Endothelial cell of hepatic sinusoid (primary cell): ENCODE measurements at regions not wholly inside any gene's neighbourhood (a gene's known extent, or its start where the extent isn't known, plus 50 kb on each side); places are given as distances from the start of the nearest gene placed in this dataset.

Experiments used
- in situ Hi-C: cut with HindIII; loops from 2 replicates; pipeline ENCODE4 v1.10.0; 2017; ENCODE audit warnings: low sequenced_read_pairs

GRCh38 chr10:94043431-94043990 is 49.8 kb downstream of the PLCE1 start:
- in situ Hi-C loops, result no loop called here

GRCh38 chr10:94046098-94046497 is 52.4 kb downstream of the PLCE1 start:
- in situ Hi-C loops, result no loop called here

- in situ Hi-C loops, result no loop called here
These were observed 53.6 kb downstream of the PLCE1 start for GRCh38 chr10:94047293-94047692.

GRCh38 chr10:94049911-94050310 is 56.2 kb downstream of the PLCE1 start:
- in situ Hi-C loops, result no loop called here

- in situ Hi-C loops, result no loop called here
These were observed 58.5 kb downstream of the PLCE1 start for GRCh38 chr10:94052281-94052680.

- in situ Hi-C loops, result no loop called here
These were observed 59.4 kb downstream of the PLCE1 start for GRCh38 chr10:94052866-94053791.

- in situ Hi-C loops, result no loop called here
These were observed 65.6 kb downstream of the PLCE1 start for GRCh38 chr10:94059178-94059883.

GRCh38 chr10:94061026-94061425 is 67.3 kb downstream of the PLCE1 start:
- in situ Hi-C loops, result no loop called here

- in situ Hi-C loops, result no loop called here
These were observed 68.9 kb downstream of the PLCE1 start for GRCh38 chr10:94062611-94063010.

GRCh38 chr10:94065362-94065761 is 71.6 kb downstream of the PLCE1 start:
- in situ Hi-C loops, result no loop called here

- in situ Hi-C loops, result no loop called here
These were observed 72.1 kb downstream of the PLCE1 start for GRCh38 chr10:94065787-94066186.

- in situ Hi-C loops, result no loop called here
These were observed 72.7 kb downstream of the PLCE1 start for GRCh38 chr10:94066411-94066810.

GRCh38 chr10:94069884-94070283 is 76.2 kb downstream of the PLCE1 start:
- in situ Hi-C loops, result no loop called here

- in situ Hi-C loops, result no loop called here
These were observed 80.7 kb downstream of the PLCE1 start for GRCh38 chr10:94074462-94074861.

GRCh38 chr10:94075506-94075905 is 81.8 kb downstream of the PLCE1 start:
- in situ Hi-C loops, result no loop called here

- in situ Hi-C loops, result no loop called here
These were observed 82.7 kb downstream of the PLCE1 start for GRCh38 chr10:94076325-94076841.

- in situ Hi-C loops, result no loop called here
These were observed 83.3 kb downstream of the PLCE1 start for GRCh38 chr10:94077042-94077441.

GRCh38 chr10:94080108-94080507 is 86.4 kb downstream of the PLCE1 start:
- in situ Hi-C loops, result loop anchor here (5.0 kb wide), 2 partner anchors 47 to 63 kb away; no protein-coding TSS in a partner anchor

GRCh38 chr10:94083662-94084265 is 90.0 kb downstream of the PLCE1 start:
- in situ Hi-C loops, result loop anchor here (5.0 kb wide), 2 partner anchors 44 to 66 kb away; no protein-coding TSS in a partner anchor

- in situ Hi-C loops, result loop anchor here (5.0 kb wide), 2 partner anchors 43 to 67 kb away; no protein-coding TSS in a partner anchor
These were observed 90.6 kb downstream of the PLCE1 start for GRCh38 chr10:94084344-94084743.

GRCh38 chr10:94085288-94085687 is 91.6 kb downstream of the PLCE1 start:
- in situ Hi-C loops, result no loop called here
